HCT116 (cell line): ENCODE measurements at regions not wholly inside any gene's neighbourhood (a gene's known extent, or its start where the extent isn't known, plus 50 kb on each side); places are given as distances from the start of the nearest gene placed in this dataset.

ENCODE experiments used
- ATAC-seq: fragments of 200-7000 bp; cut with Tn5 transposase; 2 replicates; pipeline ENCODE4 v1.9.1; 2020; ENCODE audit warnings: mild to moderate bottlenecking, moderate library complexity
- BruUV-seq: library from RNA; stranded (reverse); fragments of 400-500 nt; replicated peaks from 2 replicates; lab custom pipeline; 2021; lab: Mats Ljungman, UMichigan
- CTCF ChIA-PET: fragments of 300-600 bp; sonication (Branson Sonifier 250); formaldehyde crosslinking; loops from one replicate; lab custom pipeline; 2021; ENCODE audit warnings: antibody characterized with exemption; lab: Charles Lee
- POLR2A ChIA-PET: fragments of 300-600, 350-600 bp; sonication (Branson Sonifier 250); formaldehyde crosslinking; loops from one replicate; lab custom pipeline; 2021; ENCODE audit warnings: antibody characterized with exemption; lab: Charles Lee
- RAD21 ChIA-PET, 2 experiments: fragments of 300-600 bp; sonication (Branson Sonifier 250); formaldehyde crosslinking; loops; one replicate each; lab custom pipeline; 2023; ENCODE audit warnings: low total read pairs in 2 of 2; ENCODE audit not compliant: uncharacterized antibody in 2 of 2, unreplicated experiment in 2 of 2, low non-redundant PET in 1 of 2; lab: Charles Lee
- DNase-seq: peaks from one replicate; pipeline ENCODE4 v3.0.0-alpha.2; 2010; ENCODE audit warnings: low read depth, low spot score
- H2AFZ ChIP-seq: fragments of 200-600 bp; shearing (Covaris generic), sonication (generic); 2 replicates; pipeline ENCODE4 v1.6.1; 2017; ENCODE audit warnings: low read depth, mixed run types, mixed read lengths, antibody characterized with exemption, low read length; ENCODE audit not compliant: poor library complexity, severe bottlenecking
- H3K27ac ChIP-seq: 2 replicates; pipeline ENCODE4 v1.5.1; 2012; ENCODE audit warnings: low read depth, low read length
- H3K27me3 ChIP-seq: fragments of 200-600 bp; sonication (generic); 2 replicates; pipeline ENCODE4 v1.6.1; 2016; ENCODE audit warnings: mixed run types, low read length, mixed read lengths; ENCODE audit not compliant: insufficient read depth
- H3K36me3 ChIP-seq, 2 experiments: fragments of 200-500 bp in 1 of 2; fragments of 200-600 bp in 1 of 2; sonication (Bioruptor generic) in 1 of 2; sonication (generic) in 1 of 2; 2 replicates each; pipeline versions ENCODE4 v1.5.1 to v1.6.1; 2014 to 2016; ENCODE audit warnings: low read length in 2 of 2, inconsistent platforms in 1 of 2, mixed read lengths in 1 of 2, mixed run types in 1 of 2; ENCODE audit not compliant: insufficient read depth in 2 of 2, control insufficient read depth in 1 of 2
- H3K4me1 ChIP-seq, 2 experiments: fragments of 200-600 bp in 1 of 2; sonication (generic) in 1 of 2; 2 replicates each; pipeline versions ENCODE4 v1.5.1 to v1.6.1; 2012 to 2017; ENCODE audit warnings: low read length in 2 of 2, inconsistent platforms in 1 of 2, mild to moderate bottlenecking in 1 of 2, mixed read lengths in 1 of 2, mixed run types in 1 of 2, moderate library complexity in 1 of 2; ENCODE audit not compliant: insufficient read depth in 2 of 2, control insufficient read depth in 1 of 2
- H3K4me2 ChIP-seq: fragments of 200-600 bp; sonication (generic); 2 replicates; pipeline ENCODE4 v1.6.1; 2017; ENCODE audit warnings: mixed run types, low read length, mixed read lengths
- H3K4me3 ChIP-seq, 2 experiments: fragments of 200-600 bp in 1 of 2; sonication (generic) in 1 of 2; replicated peaks in 1 of 2; 2 replicates each; pipeline ENCODE4 v1.5.1; 2011 to 2016; ENCODE audit warnings: low read length in 2 of 2, control low read depth in 1 of 2, low read depth in 1 of 2, mild to moderate bottlenecking in 1 of 2, mixed read lengths in 1 of 2, mixed run types in 1 of 2
- H3K79me2 ChIP-seq: fragments of 200-600 bp; sonication (generic); 2 replicates; pipeline ENCODE4 v1.6.1; 2017; ENCODE audit warnings: mild to moderate bottlenecking, mixed run types, low read length, moderate library complexity, mixed read lengths; ENCODE audit not compliant: insufficient read depth
- H3K9ac ChIP-seq: fragments of 200-600 bp; sonication (generic); 2 replicates; pipeline ENCODE4 v1.6.1; 2016; ENCODE audit warnings: low read length, mixed read lengths
- H3K9me2 ChIP-seq: fragments of 200-600 bp; sonication (generic), shearing (Covaris generic); 2 replicates; pipeline ENCODE4 v1.6.1; 2017; ENCODE audit warnings: mixed run types, mild to moderate bottlenecking, moderate library complexity; ENCODE audit not compliant: insufficient read depth
- H3K9me3 ChIP-seq, 2 experiments: fragments of 200-500 bp in 1 of 2; fragments of 200-600 bp in 1 of 2; sonication (Bioruptor generic) in 1 of 2; sonication (generic) in 1 of 2; 2 replicates each; pipeline ENCODE4 v1.6.1; 2014 to 2017; ENCODE audit warnings: low read length in 2 of 2, mixed read lengths in 2 of 2, inconsistent platforms in 1 of 2, low read depth in 1 of 2, mild to moderate bottlenecking in 1 of 2, mixed run types in 1 of 2, moderate library complexity in 1 of 2; ENCODE audit not compliant: control insufficient read depth in 1 of 2, insufficient read depth in 1 of 2
- H4K20me1 ChIP-seq: fragments of 200-600 bp; sonication (generic), shearing (Covaris generic); 2 replicates; pipeline ENCODE4 v1.6.1; 2017; ENCODE audit warnings: mixed run types, mild to moderate bottlenecking, moderate library complexity; ENCODE audit not compliant: insufficient read depth
- CBX3 ChIP-seq: IDR thresholded peaks from 2 replicates; pipeline ENCODE4 v1.6.1; 2012; ENCODE audit warnings: low read depth
- CEBPB ChIP-seq: IDR thresholded peaks from 2 replicates; pipeline ENCODE4 v1.6.1; 2012; ENCODE audit warnings: low read depth
- ELF1 ChIP-seq: IDR thresholded peaks from 2 replicates; pipeline ENCODE4 v1.6.1; 2012; ENCODE audit warnings: low read depth, borderline replicate concordance
- FOSL1 ChIP-seq: IDR thresholded peaks from 2 replicates; pipeline ENCODE4 v1.6.1; 2012; ENCODE audit warnings: low read depth
- JUND ChIP-seq: IDR thresholded peaks from 2 replicates; pipeline ENCODE4 v1.6.1; 2012
- POLR2A ChIP-seq: IDR thresholded peaks from 2 replicates; pipeline ENCODE4 v1.7.0; 2011; ENCODE audit warnings: borderline replicate concordance; ENCODE audit not compliant: insufficient read depth, insufficient read length; ENCODE audit errors: extremely low read depth
- POLR2AphosphoS5 ChIP-seq: IDR thresholded peaks from 2 replicates; pipeline ENCODE4 v1.6.1; 2011; ENCODE audit warnings: mild to moderate bottlenecking, low read depth, low read length, moderate library complexity
- RAD21 ChIP-seq: IDR thresholded peaks from 2 replicates; pipeline ENCODE4 v1.6.1; 2012; ENCODE audit warnings: low read depth, mild to moderate bottlenecking
- SIN3A ChIP-seq: IDR thresholded peaks from 2 replicates; pipeline ENCODE4 v1.6.1; 2012; ENCODE audit warnings: low read depth
- SP1 ChIP-seq: IDR thresholded peaks from 2 replicates; pipeline ENCODE4 v1.6.1; 2012; ENCODE audit warnings: low read depth
- SRF ChIP-seq: IDR thresholded peaks from 2 replicates; pipeline ENCODE4 v1.6.1; 2012; ENCODE audit warnings: low read depth
- TCF7L2 ChIP-seq: IDR thresholded peaks from 2 replicates; pipeline ENCODE4 v1.7.0; 2011; ENCODE audit warnings: borderline replicate concordance, inconsistent platforms; ENCODE audit not compliant: insufficient read depth, insufficient read length; ENCODE audit errors: extremely low read depth
- ZFX ChIP-seq: fragments of 450-650 bp; IDR thresholded peaks from 2 replicates; pipeline ENCODE4 v1.6.1; 2017
- ZNF274 ChIP-seq: fragments of 200-500 bp; sonication (Bioruptor generic); IDR thresholded peaks from 2 replicates; pipeline ENCODE4 v1.6.1; 2014; ENCODE audit warnings: mild to moderate bottlenecking, low read depth, low read length, inconsistent platforms
- intact Hi-C: fragments of 100-400 bp; cut with micrococcal nuclease; formaldehyde crosslinking; loops from 2 replicates; pipeline ENCODE4 v1.10.0; 2022
- TF ChIP-seq, protein P1 (sequence below): IDR thresholded peaks from 2 replicates; pipeline ENCODE4 v1.6.1; 2012
- TF ChIP-seq, protein P2 (sequence below): IDR thresholded peaks from 2 replicates; pipeline ENCODE4 v1.6.1; 2011; ENCODE audit warnings: mild to moderate bottlenecking, low read length, moderate library complexity; ENCODE audit not compliant: insufficient replicate concordance; ENCODE audit errors: extremely low read depth
- TF ChIP-seq, protein P3 (sequence below), 3 experiments: fragments of 200-600 bp in 1 of 3; sonication (generic) in 1 of 3; IDR thresholded peaks in 2 of 3; conservative IDR thresholded peaks in 1 of 3; 2 replicates each; pipeline ENCODE4 v1.5.1; 2012 to 2017; ENCODE audit warnings: low read depth in 2 of 3, low read length in 2 of 3, antibody characterized with exemption in 1 of 3, borderline replicate concordance in 1 of 3, control low read depth in 1 of 3, mild to moderate bottlenecking in 1 of 3, mixed read lengths in 1 of 3, mixed run types in 1 of 3, moderate library complexity in 1 of 3; ENCODE audit not compliant: insufficient read depth in 1 of 3

DNA sequence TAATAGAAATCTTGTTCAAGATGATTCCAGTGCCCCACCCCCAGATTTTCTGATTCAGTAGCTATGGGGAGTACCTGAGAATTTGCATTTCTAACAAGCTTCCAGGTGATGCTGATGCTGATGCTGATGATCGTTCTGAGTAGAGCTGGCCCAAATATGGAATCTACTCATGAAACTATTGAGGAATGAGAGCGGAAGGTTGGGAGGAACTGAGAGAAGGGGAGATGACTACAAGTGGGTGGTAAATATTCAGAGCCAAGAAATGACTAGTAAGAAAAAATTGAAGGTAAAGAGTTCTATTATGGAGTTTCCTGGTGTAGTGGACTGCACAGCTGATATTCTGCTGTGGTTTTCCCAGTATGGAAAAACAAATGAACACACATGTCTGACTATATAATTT is 235.4 kb upstream of the FN1 start:
- Histone ChIP-seq H3K9ac (no peak overlapping the region), H3K9me3 (no peaks in the 10 kb centered on the region), H3K27me3 (no peaks in the 10 kb centered on the region), H3K4me2 (no peak overlapping the region), H3K9me2 (no peaks in the 10 kb centered on the region), H4K20me1 (no peaks in the 10 kb centered on the region), H2AFZ (no peak overlapping the region), H3K4me1 (no peaks in the 10 kb centered on the region), H3K27ac (no peak overlapping the region), H3K36me3 (no peaks in the 10 kb centered on the region), H3K79me2 (no peaks in the 10 kb centered on the region), H3K4me3 (no peak overlapping the region)
- no peak for ATAC-seq
- no TSS peak for BruUV-seq
- ChIA-PET CTCF (no interaction called here), POLR2A (no interaction called here), RAD21 (no interaction called here)
- intact Hi-C loops = no loop called here
- TF ChIP-seq JUND = no peak
- no peak for TF ChIP-seq TCF7L2
- no peak for TF ChIP-seq ZNF274
- no peak for TF ChIP-seq ZFX
- TF ChIP-seq CBX3 = no peak
- no peak for TF ChIP-seq SP1
- no peak for TF ChIP-seq FOSL1
- no peak for TF ChIP-seq CEBPB
- no peak for TF ChIP-seq SRF
- TF ChIP-seq RAD21 = no peak
- no peak for TF ChIP-seq SIN3A
- no peak for TF ChIP-seq ELF1
- TF ChIP-seq, protein P1, sequence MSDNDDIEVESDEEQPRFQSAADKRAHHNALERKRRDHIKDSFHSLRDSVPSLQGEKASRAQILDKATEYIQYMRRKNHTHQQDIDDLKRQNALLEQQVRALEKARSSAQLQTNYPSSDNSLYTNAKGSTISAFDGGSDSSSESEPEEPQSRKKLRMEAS = no peak
- TF ChIP-seq POLR2AphosphoS5 = no peak
- TF ChIP-seq, protein P2, sequence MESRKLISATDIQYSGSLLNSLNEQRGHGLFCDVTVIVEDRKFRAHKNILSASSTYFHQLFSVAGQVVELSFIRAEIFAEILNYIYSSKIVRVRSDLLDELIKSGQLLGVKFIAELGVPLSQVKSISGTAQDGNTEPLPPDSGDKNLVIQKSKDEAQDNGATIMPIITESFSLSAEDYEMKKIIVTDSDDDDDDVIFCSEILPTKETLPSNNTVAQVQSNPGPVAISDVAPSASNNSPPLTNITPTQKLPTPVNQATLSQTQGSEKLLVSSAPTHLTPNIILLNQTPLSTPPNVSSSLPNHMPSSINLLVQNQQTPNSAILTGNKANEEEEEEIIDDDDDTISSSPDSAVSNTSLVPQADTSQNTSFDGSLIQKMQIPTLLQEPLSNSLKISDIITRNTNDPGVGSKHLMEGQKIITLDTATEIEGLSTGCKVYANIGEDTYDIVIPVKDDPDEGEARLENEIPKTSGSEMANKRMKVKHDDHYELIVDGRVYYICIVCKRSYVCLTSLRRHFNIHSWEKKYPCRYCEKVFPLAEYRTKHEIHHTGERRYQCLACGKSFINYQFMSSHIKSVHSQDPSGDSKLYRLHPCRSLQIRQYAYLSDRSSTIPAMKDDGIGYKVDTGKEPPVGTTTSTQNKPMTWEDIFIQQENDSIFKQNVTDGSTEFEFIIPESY = no peak
- no peak for TF ChIP-seq POLR2A
- TF ChIP-seq, protein P3, sequence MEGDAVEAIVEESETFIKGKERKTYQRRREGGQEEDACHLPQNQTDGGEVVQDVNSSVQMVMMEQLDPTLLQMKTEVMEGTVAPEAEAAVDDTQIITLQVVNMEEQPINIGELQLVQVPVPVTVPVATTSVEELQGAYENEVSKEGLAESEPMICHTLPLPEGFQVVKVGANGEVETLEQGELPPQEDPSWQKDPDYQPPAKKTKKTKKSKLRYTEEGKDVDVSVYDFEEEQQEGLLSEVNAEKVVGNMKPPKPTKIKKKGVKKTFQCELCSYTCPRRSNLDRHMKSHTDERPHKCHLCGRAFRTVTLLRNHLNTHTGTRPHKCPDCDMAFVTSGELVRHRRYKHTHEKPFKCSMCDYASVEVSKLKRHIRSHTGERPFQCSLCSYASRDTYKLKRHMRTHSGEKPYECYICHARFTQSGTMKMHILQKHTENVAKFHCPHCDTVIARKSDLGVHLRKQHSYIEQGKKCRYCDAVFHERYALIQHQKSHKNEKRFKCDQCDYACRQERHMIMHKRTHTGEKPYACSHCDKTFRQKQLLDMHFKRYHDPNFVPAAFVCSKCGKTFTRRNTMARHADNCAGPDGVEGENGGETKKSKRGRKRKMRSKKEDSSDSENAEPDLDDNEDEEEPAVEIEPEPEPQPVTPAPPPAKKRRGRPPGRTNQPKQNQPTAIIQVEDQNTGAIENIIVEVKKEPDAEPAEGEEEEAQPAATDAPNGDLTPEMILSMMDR (IDR thresholded peaks at IDR 0.05 in 2 of 3, conservative IDR thresholded peaks at IDR 0.05 in 1 of 3; ENCODE audit: borderline replicate concordance in 1 of 3, insufficient read depth in 1 of 3, low read depth in 2 of 3, low read length in 2 of 3) = no peak
- no peak for DNase-seq
